CD4-positive, alpha-beta T cell treated with Interleukin-12 subunit alpha and Interleukin-12 subunit beta, for 1 hour (primary cell): ENCODE measurements at regions not wholly inside any gene's neighbourhood (a gene's known extent, or its start where the extent isn't known, plus 50 kb on each side); places are given as distances from the start of the nearest gene placed in this dataset.
"Not testable (repeated sequence)": the region's sequence is repeated elsewhere in the genome, so short reads cannot be mapped to it uniquely, and the experiment has no call there.

Source experiments
- DNase-seq: peaks from one replicate; pipeline ENCODE4 v3.0.0-alpha.2; 2020

GRCh38 chr10:42177793-42178689 is 460.3 kb downstream of the ZNF33B start:
- peak; percentile 9 for DNase-seq

DNA sequence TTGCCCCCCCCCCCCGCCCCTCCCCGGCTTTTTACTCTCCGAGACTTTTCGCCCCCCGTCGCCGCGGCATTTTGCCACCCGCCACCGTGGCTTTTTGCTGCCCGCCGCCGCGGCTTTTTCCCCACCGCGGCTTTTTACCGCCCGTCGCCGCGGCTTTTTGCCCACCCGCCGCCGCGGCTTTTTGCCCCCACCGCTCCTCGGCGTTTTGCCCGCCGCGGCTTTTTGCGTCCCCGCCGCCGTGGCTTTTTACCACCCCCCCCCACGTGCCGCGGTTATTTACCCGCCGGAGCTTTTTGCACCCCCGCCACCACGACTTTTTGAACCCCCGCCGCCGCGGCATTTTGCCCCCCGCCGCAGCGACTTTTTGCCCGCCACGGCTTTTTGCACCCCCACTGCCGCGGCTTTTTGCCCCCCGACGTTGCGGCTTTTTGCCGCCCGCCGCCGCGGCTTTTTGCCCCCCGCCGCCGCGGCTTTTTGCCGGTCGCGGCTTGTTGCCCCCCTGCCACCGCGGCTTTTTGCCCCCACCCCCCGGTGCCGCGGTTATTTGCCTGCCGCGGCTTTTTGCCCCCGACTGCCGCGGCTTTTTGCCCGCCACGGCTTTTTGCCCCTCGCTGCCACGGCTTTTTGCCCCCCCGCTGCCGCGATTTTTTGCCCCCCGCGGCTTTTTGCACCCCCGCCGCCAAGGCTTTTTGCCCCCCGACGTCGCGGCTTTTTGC is 461.1 kb downstream of the ZNF33B start:
- DNase-seq: peak; percentile 3

- no peak for DNase-seq
These were observed 487.8 kb downstream of the ZNF33B start for GRCh38 chr10:42150428-42151061.

DNA sequence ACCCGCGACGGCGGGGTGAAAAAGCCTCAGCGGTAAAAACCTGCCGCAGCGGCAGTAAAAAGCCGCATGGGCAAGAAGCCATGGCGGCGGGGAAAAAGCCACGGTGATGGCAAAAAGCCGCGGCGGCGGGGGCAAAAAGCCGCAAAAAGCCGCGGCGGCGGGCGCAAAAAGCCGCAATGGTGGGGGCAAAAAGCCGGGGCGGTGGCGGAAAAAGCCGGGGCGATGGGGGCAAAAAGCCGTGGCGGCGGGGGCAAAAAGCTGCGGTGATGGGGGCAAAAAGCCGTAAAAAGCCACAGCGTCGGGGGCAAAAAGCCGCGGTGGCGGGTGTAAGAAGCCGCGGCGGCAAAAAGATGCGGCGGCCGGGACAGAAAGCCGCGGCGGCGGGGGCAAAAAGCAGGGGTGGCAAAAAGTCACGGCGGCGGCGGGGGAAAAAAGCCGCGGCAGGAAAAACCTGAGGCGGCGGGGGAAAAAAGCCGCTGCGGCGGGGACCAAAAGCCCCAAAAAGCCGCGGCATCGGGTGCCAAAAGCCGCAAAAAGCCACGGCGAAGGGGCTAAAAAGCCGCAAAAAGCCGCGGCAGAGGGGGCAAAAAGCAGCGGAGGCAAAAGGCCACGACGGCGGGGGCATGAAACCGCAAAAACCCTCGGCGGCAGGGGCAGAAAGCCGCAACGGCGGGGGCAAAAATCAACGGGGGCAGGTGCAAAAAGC is 488.5 kb downstream of the ZNF33B start:
- DNase-seq: no peak

DNA sequence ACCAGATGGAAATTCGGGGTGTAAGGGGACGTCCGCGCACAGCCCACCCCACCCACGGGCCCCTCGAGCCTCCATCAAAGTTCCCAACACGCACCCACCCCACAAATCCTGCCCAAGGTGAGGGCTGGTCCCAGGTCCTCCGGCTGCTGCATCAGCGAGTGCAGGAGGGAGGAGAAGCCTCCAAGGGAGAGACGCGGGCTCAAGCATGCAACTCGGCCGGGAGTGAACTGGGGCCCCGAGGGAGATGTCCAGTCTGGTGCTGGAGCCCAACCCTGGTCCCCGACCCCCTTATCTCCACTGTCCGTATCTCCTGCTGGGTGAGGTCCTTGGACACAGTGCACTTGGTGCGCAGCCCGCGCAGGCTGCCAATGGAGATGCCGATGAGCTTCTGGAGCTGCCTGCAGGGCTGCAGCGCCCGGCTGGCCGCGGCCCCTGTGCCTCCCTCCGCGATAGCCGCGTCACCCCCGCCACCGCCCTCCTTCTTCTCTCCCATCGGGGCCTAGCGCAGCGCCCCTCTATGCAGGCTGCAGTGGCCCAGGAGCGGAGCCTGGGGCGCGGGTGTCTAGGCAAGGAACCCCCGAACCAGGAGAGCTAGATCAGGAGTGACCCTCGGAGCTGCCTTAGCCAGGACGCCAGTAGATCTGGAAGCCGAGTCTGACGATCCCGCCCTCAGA is 489.2 kb downstream of the ZNF33B start:
- no peak for DNase-seq

GRCh38 chr10:42146165-42146564 is 492.2 kb downstream of the ZNF33B start:
- not testable (repeated sequence) for DNase-seq

- not testable (repeated sequence) for DNase-seq
These were observed 500.3 kb downstream of the ZNF33B start for GRCh38 chr10:42138023-42138422.

DNA sequence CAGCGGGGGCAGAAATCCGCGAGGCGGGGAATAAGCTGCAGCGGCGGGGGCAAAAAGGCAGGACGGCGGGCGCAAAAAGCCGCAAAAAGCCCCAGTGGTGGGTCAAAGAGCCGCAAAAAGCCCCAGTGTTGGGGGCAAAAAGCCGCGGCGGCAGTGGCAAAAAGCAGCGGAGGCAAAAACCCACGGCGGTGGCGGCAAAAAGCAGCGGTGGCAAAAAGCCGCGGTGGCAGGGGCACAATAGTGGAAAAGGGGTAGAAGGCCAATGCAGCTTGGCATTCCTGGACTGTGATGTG is 525.3 kb downstream of the ZNF33B start:
- no peak for DNase-seq

DNA sequence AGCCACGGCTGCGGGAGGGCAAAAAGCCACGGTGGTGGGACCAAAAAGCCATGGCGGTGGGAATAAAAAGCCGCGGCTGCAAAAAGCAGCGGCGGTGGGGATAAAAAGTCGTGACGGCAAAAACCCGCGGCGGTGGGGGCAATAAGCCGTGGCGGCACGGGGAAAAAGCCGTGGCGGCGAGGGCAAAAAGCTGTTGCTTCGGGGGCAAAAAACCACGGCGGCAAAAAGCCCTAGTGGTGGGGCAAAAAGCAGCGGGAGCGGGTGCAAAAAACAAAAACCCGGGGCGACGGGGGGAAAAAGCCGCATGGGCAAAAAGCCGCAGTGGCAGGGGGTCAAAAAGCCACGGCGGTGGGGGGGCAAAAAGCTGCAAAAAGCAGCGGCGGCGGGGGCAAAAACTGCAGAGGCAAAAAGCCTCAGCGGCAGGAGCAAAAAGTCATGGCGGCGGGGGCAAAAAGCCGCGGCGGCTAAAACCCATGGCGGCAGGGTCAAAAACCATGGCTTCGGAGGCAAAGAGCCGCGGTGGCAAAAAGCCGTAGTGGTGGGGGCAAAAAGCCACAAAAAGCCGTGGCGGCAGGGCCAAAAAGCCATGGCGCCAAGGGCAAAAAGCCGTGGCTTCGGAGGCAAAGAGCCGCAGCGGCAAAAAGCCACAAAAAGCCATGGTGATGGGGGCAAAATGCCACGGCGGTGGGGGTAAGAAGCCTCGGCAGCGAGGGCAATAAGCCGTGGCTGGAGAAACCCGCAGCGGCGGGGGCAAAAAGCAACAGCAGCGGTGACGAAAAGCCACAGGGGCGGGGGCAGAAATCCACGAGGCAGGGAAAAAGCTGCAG is 525.8 kb downstream of the ZNF33B start:
- no peak for DNase-seq

DNA sequence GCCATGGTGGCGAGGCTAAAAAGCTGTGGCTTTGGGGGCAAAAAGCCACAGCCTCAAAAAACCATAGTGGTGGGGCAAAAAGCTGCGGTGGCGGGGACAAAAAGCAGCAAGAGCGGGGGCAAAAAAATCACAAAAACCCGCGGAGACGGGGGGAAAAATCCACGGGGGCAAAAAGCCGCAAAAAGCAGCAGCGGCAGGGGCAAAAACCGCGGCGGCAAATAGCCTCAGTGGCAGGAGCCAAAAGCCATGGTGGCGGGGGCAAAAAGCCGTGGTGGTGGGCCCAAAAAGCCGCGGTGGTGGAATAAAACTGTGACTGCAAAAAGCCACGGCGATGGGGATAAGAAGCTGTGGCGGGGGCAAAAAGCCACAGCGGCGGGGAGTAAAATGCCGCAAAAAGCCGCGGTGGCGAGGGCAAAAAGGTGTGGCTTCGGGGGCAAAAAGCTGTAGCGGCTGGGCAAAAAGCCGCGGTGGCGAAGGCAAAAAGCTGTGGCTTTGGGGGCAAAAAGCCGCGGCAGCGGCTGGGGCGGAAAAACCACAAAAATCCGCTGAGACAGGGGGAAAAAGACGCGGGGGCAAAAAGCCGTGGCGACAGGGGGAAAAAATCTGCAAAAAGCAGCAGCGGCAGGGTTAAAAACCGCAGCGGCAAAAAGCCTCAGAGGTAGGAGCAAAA is 526.6 kb downstream of the ZNF33B start:
- no peak for DNase-seq

DNA sequence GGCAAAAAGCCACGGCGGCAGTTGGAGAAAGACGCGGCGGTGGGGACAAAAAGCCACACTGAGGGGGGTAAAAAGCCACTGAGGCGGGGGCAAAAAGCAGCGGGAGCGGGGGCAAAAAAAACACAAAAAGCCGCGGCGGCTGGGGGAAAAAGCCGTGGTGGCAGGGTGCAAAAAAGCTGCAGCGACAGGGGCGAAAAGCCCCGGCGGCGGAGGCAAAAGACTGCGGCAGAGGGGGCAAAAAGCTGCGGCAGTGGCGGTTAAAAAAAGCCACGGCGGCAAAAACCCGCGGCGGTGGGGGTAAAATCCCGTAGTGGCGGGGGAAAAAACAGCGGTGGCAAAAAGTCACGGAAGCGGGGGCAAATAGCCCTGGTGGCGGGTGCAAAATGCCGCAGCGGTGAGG is 527.3 kb downstream of the ZNF33B start:
- DNase-seq: no peak
